ENCODE measurements at regions not wholly inside any gene's neighbourhood (a gene's known extent, or its start where the extent isn't known, plus 50 kb on each side); places are given as distances from the start of the nearest gene placed in this dataset.

DNA sequence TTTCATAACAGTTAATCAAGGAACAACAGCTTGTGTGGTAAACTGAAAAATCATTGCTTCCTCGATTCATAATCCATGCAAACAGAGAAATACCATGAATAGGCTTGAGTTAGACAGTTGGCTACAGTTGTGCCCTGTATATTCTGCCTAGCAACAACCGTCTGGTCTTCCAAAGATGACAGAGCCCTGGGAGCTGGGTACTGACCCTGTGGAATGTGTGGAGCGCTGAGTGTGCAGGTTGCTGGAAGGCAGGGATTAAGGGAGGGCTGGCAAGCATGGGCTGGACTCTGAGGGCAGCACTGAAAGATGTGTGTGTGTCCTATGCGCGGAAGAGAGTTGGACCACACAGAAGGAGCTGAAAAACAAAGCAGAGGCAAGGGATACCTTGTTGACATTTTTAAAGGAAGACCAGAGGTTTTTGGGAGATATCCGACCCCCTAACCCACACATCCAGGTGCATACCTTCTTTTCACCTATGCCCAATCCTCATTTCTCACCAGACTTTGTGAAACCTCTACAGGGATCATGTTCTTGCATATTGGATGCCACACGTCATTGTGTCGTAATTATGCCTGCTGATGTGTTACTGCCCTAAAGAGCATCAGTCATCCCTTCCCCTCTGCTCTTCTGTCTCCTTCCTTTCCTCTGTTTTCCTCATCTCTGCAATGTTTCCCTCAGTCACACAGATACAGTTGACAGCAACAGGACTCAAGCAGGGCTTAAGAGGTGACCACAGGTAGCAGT is 58.2 kb upstream of the VGLL2 start:
- TF ChIP-seq CTCF (IDR thresholded peaks at IDR 0.05; ENCODE audit: extremely low read depth, insufficient read depth, missing control alignments), result no peak
- in situ Hi-C loops (cut with MboI; ENCODE audit: low pct_unique_long_range_greater_than_20kb, low sequenced_read_pairs, unreplicated experiment), result no loop called here

GRCh38 chr6:117210279-117210678 is 55.1 kb upstream of the VGLL2 start:
- in situ Hi-C loops (cut with MboI; ENCODE audit: low pct_unique_long_range_greater_than_20kb, low sequenced_read_pairs, unreplicated experiment), result no loop called here
- DNase-seq (ENCODE audit: low spot score), result no peak
- TF ChIP-seq CTCF (IDR thresholded peaks at IDR 0.05; ENCODE audit: extremely low read depth, insufficient read depth, missing control alignments), result no peak

More for the DNA sequence above, 58.2 kb upstream of the VGLL2 start:
- DNase-seq (ENCODE audit: low spot score), result no peak

- no peak for TF ChIP-seq CTCF (IDR thresholded peaks at IDR 0.05; ENCODE audit: extremely low read depth, insufficient read depth, missing control alignments)
- no peak for DNase-seq (ENCODE audit: low spot score)
- in situ Hi-C loops (cut with MboI; ENCODE audit: low pct_unique_long_range_greater_than_20kb, low sequenced_read_pairs, unreplicated experiment), result no loop called here
These were observed 49.8 kb upstream of the VGLL2 start for GRCh38 chr6:117215353-117216090.
